SK-N-SH treated with all-trans-retinoic acid at 6 μM for 48 hours (cell line): ENCODE measurements at regions not wholly inside any gene's neighbourhood (a gene's known extent, or its start where the extent isn't known, plus 50 kb on each side); places are given as distances from the start of the nearest gene placed in this dataset.

Experiments
- CSDC2 ChIP-seq: fragments of 250-450 bp; sonication (Bioruptor Pico); IDR thresholded peaks from 2 replicates; pipeline ENCODE4 v1.5.0; 2020; ENCODE audit warnings: mild to moderate bottlenecking, moderate library complexity
- ESRRG ChIP-seq: fragments of 250-450 bp; sonication (Bioruptor Pico); IDR thresholded peaks from 2 replicates; pipeline ENCODE4 v1.6.1; 2021; ENCODE audit warnings: mild to moderate bottlenecking
- ISL1 ChIP-seq: fragments of 250-450 bp; sonication (Bioruptor Pico); IDR thresholded peaks from 2 replicates; pipeline ENCODE4 v2.1.2; 2022; ENCODE audit warnings: mild to moderate bottlenecking, moderate library complexity
- TCF4 ChIP-seq: fragments of 250-450 bp; sonication (Bioruptor Pico); IDR thresholded peaks from 2 replicates; pipeline ENCODE4 v1.8.0; 2021; ENCODE audit warnings: mild to moderate bottlenecking, moderate library complexity, borderline replicate concordance
- ZC3H10 ChIP-seq: fragments of 250-450 bp; sonication (Bioruptor Pico); IDR thresholded peaks from 2 replicates; pipeline ENCODE4 v1.5.1; 2021; ENCODE audit warnings: mild to moderate bottlenecking, moderate library complexity
- ZNF565 ChIP-seq: fragments of 450-650 bp; formaldehyde crosslinking; conservative IDR thresholded peaks from 2 replicates; pipeline ENCODE4 v1.5.0; 2020; ENCODE audit warnings: low read depth, mild to moderate bottlenecking, moderate library complexity
- TF ChIP-seq, protein P1 (sequence below): fragments of 250-450 bp; sonication (Bioruptor Pico); IDR thresholded peaks from 2 replicates; pipeline ENCODE4 v1.8.0; 2020; ENCODE audit warnings: mild to moderate bottlenecking, moderate library complexity, borderline replicate concordance

DNA sequence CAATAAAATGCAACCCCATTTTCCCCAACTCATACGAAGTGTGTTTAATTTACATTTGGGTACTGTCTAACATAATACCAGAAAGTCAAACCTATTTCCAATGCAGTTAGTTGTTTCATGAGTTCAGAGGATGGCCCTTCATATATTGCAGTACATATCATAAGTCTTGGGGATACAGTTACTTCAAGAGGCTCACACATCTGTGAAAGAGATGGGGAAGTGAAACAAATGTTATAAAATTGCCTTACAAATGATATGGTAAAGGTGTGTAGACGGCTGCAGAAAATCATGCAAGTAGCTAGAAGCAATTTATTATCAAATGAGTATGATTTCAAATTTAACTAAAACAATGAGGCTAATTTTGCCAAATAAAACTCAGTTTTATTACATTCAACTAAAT is 219.0 kb upstream of the CDH12 start:
- TF ChIP-seq ZNF565 (CRISPR knock-in tag) (no peak), ESRRG (CRISPR knock-in tag) (no peak), CSDC2 (CRISPR knock-in tag) (no peak), ZC3H10 (CRISPR knock-in tag) (no peak), ISL1 (CRISPR knock-in tag) (no peak), TCF4 (no peak)
- TF ChIP-seq, protein P1, sequence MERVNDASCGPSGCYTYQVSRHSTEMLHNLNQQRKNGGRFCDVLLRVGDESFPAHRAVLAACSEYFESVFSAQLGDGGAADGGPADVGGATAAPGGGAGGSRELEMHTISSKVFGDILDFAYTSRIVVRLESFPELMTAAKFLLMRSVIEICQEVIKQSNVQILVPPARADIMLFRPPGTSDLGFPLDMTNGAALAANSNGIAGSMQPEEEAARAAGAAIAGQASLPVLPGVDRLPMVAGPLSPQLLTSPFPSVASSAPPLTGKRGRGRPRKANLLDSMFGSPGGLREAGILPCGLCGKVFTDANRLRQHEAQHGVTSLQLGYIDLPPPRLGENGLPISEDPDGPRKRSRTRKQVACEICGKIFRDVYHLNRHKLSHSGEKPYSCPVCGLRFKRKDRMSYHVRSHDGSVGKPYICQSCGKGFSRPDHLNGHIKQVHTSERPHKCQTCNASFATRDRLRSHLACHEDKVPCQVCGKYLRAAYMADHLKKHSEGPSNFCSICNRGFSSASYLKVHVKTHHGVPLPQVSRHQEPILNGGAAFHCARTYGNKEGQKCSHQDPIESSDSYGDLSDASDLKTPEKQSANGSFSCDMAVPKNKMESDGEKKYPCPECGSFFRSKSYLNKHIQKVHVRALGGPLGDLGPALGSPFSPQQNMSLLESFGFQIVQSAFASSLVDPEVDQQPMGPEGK: no peak
